ENCODE measurements at regions not wholly inside any gene's neighbourhood (a gene's known extent, or its start where the extent isn't known, plus 50 kb on each side); places are given as distances from the start of the nearest gene placed in this dataset.

DNA sequence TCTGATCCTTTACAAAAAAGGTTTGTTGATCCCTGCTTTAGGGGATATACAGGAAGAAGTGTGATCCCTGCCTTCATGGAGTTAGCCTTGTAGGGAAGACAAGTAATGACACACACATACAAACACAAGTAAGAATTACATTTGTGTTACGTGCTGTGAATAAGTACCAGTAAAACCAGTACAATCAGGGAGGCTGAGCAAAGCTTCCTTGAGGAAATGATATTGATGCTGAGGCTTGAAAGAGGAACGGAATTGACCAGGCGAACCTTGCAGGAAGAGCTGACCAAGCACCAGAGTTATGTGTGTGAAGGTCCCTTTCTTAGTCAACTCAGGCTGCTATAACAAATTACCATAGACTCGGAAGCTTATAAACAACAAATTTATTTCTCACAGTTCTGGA, 83.6 kb upstream of the CACUL1 start:
- no peak for DNase-seq

DNA sequence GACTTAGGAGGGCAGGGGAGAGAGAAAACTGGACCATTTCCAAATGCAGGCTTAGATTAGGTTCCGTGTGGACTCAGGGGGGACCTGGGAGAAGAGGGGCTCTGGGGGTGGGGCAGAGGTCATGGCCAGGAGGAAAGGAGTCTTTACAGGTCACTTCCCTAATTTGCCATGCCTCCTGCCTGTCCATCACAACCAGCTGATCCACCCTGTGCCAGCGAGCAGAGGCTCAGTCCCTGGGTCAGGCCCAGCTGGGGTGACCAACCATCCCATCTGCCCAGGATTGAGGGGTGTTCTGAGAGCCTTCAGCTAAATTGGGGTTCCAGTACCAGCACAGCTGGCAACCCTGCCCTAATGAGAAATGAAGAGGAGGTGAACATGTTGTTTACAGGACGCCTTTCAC, 84.6 kb upstream of the CACUL1 start:
- no peak for DNase-seq

DNA sequence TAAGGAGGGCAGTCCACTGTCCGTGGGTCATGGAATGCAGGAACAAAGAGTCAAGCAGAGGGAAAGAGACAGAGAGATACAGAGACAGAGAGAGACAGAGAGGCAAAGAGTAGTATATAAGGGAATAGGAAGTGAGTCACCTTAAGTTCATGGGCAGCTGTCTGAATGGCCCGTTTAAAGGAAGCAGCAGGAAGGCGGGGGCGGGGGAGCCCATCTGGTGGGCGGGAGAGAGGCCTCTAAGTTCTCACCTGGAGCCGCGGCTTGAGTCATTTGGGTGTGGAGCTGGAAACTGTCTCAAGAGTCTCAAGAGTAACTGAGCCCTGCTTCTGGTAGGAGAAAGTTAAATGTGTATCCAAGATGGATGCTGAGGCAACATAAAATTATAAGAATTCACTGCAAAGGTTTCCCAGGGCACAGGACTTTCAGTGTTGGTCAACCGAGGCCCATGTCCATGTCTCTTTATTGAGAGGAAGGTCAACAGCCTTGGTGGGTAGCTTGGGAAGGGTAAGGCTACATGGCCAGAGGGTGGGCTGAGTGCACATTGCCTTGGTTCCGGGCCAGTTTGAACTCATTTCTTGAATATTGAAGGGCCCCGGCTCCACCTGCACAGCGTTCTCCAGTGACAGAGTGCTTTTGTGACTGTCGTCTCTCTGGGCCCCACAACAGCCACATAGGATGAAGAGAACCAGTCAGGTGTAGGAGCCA, 85.5 kb upstream of the CACUL1 start:
- no peak for DNase-seq

DNA sequence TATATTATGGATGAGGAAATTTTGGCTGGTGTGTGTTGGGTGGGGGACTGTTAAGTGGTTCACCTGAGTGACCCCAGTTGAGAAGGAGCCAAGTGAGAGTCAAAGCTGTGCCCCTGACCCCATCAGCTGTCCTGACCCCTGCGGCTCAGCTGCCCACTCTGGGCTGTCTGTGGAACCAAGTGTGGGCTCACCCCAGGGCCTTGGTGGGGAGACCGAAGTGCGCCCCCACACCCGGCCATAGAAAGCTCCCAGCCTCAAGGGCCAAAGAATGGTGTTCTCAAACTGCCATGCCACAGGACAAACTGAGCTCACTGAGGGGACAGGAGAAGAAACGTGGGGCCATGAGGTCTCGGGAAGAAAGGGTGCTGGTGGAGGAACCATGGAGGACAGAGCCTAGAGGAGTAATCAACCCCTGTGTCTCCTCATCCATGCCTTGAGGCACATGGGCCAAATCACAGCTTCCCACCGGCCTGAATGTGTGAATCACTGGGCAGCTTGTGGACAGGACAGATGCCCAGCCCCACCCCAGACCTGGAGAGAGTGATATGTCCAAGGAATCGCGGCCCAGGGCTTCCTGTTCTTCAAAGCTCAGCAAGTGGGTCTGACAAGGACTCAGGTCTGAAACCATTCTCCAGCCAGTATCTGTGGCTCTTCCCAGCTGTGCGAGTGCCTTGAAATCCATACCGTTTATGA, 86.2 kb upstream of the CACUL1 start:
- no peak for DNase-seq

DNA sequence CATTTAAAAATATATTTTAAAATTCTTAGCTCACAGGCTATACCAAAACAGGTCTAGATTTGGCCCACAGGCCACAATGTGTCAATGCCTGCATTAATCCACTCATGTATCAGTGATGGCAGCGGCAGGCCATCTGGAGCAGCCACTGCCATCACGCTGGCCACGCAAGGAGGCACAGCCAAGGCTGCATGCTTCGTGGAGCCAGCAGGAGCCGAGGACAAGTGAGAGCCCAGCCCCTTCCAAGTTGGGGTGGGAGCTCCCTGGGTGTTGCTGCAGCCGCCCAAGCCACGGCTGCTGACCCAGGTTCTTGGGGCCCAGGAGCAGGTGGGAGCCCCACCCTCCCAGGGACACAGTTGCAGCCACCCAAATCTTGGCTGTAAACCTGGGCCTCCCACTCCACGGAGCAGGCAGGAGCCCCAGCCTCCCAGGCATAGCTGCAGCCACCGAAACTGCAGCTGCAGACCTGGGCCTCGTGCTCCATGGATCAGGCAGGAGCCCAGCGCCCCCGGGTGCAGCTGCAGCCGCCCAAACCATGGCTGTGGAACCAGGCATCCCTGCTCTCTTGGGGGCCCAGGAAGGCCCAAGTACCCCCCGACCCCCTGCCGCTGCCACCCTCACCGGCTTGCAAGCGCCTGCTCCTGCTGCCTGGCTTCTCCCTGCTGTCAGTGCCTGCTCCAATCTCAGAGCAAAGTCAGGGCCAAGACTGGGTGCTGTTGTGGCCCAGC, 87.3 kb upstream of the CACUL1 start:
- DNase-seq: no peak

DNA sequence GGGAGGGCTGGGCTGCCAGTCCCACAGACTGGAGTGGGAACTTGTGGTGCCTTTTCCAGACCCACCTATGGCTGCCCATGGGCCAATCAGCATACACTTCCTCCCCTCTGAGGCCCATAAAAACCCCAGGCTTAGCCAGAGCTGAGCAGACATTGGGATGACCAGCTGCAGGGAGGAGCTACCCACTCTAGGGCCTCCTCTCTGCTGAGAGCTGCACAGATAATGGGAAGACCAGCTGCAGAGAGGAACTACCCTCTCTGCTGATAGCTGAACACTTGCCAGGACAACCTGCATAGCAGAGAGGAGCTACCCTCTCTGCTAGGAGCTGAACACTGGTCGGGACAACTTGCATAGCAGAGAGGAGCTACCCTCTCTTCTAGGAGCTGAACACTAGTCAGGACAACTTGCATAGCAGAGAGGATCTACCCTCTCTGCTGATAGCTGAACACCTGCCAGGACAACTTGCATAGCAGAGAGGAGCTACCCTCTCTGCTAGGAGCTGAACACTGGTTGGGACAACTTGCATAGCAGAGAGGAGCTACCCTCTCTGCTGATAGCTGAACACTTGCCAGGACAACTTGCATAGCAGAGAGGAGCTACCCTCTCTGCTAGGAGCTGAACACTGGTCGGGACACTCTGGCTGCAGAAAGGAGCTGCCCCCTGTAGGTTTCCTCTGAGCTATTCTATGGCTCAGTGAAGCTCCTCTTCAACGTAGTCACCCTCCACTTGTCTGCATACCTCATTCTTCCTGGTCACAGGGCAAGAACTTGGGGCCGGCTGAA, 88.3 kb upstream of the CACUL1 start:
- DNase-seq: no peak

DNA sequence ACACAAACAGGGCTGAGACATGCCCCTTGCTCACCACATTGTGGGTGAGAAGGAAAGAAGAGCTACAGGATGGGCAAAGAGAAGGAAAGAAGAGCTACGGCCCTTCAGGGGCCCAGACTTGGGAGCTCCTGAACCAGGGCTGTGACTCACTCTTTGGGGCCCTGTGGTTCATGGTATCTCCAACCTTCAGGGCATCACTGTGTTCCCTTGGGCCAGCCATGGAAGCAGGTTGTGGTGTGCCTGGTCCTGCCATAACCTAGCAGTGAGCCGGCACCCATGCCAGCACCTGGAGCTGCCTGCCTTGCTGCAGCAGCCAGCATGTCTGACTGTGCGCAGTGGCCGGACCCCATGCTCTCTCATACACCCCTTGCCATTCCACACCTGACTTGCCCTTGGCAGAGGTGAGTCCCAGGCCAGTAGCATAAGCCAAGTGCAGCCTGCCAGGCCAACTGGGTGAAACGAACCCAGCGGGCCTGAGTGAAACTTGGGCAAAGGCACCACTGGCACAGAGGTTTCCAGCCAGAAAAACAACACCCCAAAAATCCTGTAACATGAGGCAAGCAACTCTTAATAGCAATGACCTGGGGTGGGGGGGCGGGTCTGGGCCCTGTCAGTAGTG, 89.0 kb upstream of the CACUL1 start:
- DNase-seq: no peak

DNA sequence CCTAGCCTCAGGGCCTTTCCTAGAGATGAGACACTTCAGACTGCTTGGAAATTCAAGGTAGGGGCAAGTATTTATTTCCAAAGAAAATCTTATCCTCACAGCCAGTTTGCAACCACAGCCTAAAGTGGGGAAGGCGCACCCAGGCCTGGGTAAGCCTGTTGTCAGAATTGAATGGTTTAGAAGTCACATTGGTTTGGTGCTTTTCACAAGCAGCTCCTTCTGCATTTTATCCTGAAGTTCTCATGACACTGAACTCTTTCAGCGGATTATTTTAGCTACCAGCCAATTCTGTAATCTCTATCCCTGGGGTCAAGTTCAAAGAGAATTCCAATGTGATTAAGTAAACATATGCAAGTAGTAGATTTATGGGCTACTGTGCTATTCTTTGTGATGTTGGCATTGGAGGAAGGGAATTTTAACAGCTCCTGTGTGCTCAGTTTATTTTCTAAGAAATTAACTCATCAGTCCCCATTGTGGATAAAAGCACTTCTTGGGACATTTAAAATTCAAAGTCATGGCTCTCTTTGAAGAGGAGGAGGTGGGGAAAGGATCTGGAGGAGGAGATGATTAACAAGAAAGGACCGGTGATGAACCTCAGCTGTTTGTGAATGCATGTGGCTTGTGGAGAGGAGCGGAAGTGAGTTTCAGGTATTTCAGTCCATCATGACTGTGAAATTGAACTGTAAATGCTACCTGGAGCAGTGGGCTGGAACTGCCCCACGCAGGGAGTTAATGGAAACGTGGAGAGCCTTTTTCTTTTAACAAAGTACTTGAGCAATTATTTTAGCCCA, 90.2 kb upstream of the CACUL1 start:
- DNase-seq: no peak

DNA sequence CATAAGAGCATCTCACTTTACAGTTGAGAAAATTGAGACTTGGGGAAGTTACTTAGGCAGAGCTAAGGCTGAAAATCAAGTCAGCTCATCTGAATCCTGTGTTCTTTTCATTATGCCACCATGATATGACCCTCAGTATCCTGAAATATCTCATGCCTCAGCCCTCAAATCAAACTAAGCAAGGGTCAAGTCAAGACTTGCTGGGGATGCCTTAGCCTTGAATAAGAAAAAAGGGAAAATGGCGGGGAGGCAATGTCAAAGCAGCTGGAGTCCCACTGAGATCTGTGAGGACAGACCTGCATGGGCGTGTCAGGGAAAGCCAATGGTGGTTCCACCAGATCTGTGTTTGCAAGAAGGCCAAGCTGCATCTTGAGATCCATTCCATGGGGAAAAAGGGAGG, 91.0 kb upstream of the CACUL1 start:
- no peak for DNase-seq

DNA sequence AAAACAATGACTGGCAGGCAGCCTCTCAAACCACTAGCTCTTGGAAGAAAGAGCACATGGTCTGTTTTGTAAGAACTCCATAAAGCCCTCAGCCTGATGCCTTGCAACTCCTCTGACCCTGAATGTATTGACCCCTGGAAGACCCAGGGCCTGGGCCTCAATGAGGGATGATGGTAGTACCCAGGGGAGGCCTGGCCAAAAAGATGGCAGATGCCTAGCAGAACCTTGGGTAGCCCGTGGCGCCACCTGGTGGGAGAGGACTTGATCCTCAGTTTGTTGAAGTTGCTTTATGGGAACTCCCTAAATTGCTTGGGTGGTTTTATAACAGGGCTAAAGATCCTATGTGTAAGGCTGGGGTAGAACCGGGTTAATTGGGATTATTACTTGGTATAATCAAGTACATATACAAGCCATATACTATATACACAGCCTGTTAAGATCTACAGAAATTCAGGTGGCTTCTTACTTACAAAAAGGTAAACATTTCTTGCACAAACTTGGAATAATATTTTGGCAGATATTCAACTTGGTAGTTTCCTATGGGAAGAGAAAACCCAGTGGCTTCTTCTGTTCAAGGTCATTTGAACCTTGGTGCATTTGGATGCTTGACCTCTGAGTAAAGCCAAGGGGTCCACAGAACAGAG, 95.8 kb upstream of the CACUL1 start:
- DNase-seq: peak; percentile 32

DNA sequence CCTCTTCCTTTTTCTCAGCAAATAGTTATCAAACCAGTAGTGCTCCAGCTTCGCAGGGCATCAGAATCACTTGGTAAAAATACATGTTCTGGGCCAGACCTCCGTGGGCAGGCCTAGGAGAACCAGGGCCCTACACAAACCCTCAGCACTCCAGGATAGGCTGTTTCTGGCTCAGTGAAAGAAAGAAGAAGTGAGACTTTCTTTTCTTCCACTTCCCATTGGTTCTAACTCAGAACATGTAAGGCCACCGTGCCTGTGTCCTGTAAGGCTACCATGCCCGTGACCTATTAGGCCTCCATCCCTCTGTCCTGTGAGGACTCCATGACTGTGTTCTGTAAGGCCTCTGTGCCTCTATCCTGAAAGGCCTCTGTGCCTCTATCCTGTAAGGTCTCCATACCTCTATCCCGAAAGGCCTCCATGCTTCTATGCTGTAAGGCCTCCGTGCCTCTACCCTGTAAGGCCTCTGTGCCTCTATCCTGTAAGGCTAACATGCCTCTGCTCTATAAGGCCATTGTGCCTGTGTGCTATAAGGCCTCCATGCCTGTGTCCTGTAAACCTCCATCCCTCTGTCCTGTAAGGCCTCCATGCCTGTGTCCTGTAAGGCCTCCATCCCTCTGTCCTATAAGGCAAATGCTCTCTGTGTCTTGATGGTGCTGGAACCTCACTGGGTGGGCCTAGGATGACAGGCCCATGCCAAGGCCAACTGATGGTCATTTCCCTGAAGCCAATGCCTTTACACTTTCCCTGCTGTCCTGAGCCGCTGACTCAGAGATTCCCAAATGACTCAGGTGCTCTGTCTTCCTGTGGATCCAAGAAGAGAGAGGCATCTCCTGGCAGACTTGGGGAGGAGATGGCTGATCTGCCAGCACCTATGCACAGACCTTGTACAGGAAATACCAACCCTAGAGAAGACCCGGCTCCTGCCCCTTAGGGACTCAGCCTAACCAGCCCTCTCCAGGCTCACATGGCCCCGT, 96.6 kb upstream of the CACUL1 start:
- no peak for DNase-seq

DNA sequence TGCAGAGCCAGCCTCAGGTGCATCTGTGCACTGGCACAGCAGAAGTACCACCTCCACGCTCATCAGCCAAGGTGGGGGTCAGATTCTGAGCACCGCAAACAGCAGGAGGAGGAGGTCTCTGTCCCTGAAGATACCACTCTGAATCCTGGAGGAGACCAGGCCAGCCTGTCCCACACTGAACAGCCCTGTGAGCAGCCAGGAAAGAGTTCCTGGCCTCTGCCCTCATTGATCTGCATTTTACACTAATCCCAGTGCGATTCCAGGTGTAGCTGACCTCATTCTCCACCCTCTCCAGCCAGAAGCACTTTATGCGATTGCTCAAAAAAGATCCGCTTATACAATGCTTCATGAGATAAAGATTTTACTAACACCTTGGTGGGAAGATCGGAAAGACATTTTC, 99.1 kb upstream of the CACUL1 start:
- no peak for DNase-seq

DNA sequence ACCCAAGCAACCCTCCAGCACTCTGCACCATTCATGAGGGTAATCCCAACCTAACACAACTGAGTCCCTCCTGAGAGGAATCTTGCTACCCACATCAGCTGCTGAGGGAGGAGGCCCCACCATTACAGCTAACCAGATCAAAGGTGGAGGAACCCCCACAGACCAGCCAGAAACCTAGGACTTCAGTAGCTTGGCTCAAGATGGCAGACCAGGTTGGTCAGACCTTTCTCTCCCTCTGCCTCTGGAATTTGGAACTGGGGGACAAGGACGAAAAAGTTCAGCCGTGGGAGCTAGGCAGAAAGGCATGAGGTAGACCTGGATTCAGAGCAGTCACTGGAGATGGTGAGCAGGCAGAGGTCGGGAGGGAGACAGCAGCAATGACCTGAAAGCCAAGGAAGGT, 101.3 kb upstream of the CACUL1 start:
- DNase-seq: no peak

DNA sequence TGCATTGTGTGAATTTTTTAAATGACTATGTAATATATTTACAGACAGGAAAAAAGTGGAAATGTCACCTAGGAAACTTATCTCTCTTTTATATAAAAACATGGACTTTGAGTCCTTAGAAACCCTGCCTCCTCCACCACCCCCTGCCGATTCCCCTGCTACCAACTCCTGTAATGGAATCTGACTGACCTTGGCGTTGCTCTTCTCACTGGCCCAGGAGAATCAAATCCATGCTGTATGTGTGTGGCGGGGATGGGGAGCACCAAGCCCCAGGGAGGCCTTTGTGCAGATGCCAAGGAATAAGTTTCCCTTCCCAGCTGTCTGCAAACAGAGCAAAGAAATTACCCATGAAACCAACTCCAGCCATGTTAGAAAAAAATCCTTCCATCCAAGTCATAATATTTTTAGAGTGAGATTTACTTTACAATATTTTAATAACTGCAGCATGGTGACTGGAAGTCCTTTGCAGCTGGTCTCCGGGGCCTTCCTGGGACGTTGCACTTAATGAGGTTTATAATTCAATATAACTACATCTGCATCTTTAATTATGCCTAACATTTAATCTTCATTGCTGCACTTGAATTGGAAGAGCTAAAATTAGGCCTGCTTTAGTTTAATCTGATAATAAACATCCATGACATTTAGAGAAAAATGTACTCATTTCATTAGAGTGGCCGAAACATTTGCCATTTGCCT, 111.4 kb upstream of the CACUL1 start:
- DNase-seq: no peak

DNA sequence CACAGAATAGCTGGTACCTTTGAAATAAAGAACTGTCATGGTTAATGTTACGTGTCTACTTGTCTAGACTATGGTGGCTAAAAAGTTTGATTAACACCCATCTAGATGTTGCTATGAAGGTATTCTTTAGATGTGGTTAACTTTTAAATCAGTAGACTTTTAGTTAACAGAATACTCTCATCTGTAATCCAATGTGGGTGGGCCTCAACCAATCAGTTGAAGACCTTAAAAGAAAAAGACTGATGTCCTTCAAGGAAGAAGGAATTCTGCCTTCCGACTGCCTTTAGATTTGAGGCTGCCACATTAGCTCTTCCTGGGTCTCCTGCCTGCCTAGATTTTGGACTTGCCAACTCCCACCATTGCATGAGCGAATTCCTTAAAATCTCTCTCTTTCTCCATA, 113.0 kb upstream of the CACUL1 start:
- no peak for DNase-seq

DNA sequence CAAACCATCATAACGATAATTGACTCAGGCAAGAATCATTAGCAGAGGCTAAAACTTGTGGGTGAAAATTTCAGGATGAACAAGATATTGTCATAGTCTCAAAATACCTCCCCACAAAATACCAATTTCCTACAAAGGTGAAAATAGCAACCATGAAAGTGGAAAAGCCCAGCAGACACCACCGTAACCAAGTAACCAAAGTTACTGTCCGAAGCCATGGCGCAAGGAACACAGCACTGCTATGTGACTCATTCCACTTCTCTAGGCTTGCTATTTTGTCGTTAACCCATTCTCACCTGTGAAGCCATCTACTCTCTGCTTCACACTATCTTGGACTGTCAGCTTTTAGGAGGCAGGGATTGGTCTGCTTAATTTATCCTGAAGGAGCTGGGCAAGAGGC, 113.8 kb upstream of the CACUL1 start:
- DNase-seq: no peak

DNA sequence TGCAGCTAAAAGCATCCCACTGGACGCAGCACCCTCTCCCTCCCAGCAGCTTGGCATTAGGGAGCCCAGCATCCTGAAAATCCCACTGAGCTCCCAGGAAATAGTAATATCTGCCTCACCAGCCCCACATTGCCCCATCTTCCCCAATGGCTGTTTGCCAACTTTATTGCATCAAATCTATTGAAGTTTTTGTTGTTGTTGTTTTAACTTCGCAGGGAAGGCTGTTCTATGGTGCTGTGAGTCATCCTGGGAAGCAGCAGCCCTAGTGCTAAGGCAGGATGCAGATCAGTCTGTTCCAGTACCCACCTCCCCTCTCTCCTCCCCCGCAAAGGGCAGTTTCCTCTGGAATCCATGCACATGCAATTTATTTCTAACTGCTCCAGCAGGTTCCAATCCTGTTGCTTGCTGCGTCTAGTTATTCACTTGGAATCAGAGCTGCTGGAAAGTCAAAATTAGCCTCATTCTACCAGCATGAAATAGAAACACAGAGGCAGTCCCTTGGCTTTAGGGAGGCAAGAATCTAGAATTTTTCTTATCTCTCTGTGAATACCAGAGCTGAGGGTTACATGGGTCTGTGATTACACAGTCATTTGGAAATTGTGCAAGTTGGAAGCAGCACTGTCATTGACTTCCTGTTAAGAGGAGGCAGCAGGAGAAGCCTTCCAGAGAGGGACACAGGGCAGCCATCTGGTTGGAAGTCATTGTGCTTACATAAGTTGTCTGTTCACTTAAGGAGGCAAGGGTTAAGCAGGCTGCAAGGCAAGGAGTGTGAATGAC, 115.9 kb upstream of the CACUL1 start:
- no peak for DNase-seq

DNA sequence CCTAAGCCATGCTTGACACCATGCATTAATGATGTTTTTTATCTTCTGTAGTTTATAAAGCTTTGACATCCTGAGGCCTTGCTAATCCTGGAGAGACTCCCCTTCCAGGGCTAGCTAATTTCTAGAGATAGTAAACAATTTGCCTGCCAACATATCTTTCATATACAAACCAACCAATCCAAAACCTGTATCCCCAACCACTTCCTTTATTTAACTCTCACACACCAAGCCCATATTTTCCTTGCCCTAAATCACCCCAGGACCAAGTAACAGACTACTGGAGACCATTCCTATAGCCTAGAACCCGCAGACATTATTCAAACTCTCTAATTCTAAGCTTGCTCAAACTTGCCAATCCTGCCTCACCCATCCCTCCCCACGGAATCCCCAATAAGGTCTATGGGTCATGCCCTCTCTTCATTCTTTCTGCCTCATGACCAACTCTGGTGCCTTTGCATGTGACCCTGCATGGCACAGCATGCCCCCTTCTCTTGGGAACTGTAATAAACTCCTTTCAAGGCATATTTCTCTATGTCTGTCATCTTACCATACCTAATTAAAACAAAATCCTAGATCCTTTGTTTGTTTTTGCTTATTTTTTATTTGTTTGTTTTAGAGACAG, 116.6 kb upstream of the CACUL1 start:
- no peak for DNase-seq

Data from NCI-H1105 (cell line).